Right lobe of liver (tissue), 6 donors: ENCODE measurements at regions not wholly inside any gene's neighbourhood (a gene's known extent, or its start where the extent isn't known, plus 50 kb on each side); places are given as distances from the start of the nearest gene placed in this dataset.

Experiments
- ATAC-seq, 4 donors: fragments of 200-7000 bp; cut with Tn5 transposase; one replicate each; pipeline ENCODE4 v1.9.1; 2020; ENCODE audit warnings: mild to moderate bottlenecking in 4 of 4, moderate library complexity in 4 of 4
- DNase-seq, 3 donors: peaks; one replicate each; pipeline ENCODE4 v3.0.0-alpha.2; 2020
- H3K27ac ChIP-seq, 3 donors: fragments of 200-600 bp; one replicate each; pipeline ENCODE4 v1.8.0; 2022
- H3K27me3 ChIP-seq, 2 donors: fragments of 200-600 bp; one replicate each; pipeline ENCODE4 v1.8.0; 2022
- H3K36me3 ChIP-seq, 4 donors: fragments of 200-600 bp; sonication (generic) in 1 of 4; one replicate each; pipeline versions ENCODE4 v1.5.1 to v1.8.0; 2017 to 2022; ENCODE audit warnings: control low read depth in 1 of 4
- H3K4me1 ChIP-seq, 4 donors: fragments of 200-600 bp; sonication (generic) in 1 of 4; one replicate each; pipeline versions ENCODE4 v1.5.1 to v1.8.0; 2017 to 2022; ENCODE audit warnings: control low read depth in 1 of 4
- H3K4me3 ChIP-seq, 3 donors: fragments of 200-600 bp; one replicate each; pipeline ENCODE4 v1.8.0; 2022
- H3K9me3 ChIP-seq, 4 donors: fragments of 200-600 bp; sonication (generic) in 1 of 4; one replicate each; pipeline versions ENCODE4 v1.5.1 to v1.8.0; 2017 to 2022; ENCODE audit warnings: control low read depth in 1 of 4
- CTCF ChIP-seq, 4 donors: fragments of 200-600 bp in 3 of 4; fragments of 450-650 bp in 1 of 4; IDR thresholded peaks; one replicate each; pipeline versions ENCODE4 v1.5.1 to v1.8.0; 2016 to 2022; ENCODE audit warnings: antibody characterized with exemption in 4 of 4, mild to moderate bottlenecking in 2 of 4
- POLR2A ChIP-seq: fragments of 450-650 bp; IDR thresholded peaks from one replicate; pipeline ENCODE4 v1.6.1; 2017; ENCODE audit warnings: antibody characterized with exemption, mild to moderate bottlenecking
- WGBS: methylation state at CpG from one replicate; pipeline ENCODE4 v1.1.6; 2018; ENCODE audit warnings: low coverage, low lambda C conversion rate; ENCODE audit not compliant: insufficient coverage; ENCODE audit errors: missing lambda C conversion rate; 5-methylcytosine and 5-hydroxymethylcytosine counted together
- intact Hi-C, 2 donors: fragments of 100-400 bp; cut with DNase I; formaldehyde crosslinking; loops; one replicate each; pipeline versions ENCODE4 v1.11.2 to v1.14.1; 2022
- donor health status: DM: no; HTN: yes; CAD: no.
- donor health status: DM: no; HTN: no; CAD: no.
- donor health status: DM: no; HTN: no; CAD: no.
- donor health status: DM: no; HTN: yes; CAD: no.
- donor health status: DM: no; HTN: yes; CAD: no.

GRCh38 chrY:8594657-8595056, 742.6 kb upstream of the TSPY4 start:
- TF ChIP-seq CTCF (IDR thresholded peaks at IDR 0.05): no peak
- TF ChIP-seq POLR2A: no peak
- H3K27me3 ChIP-seq: no peaks in the 10 kb centered on the region
- no peaks in the 10 kb centered on the region for H3K36me3 ChIP-seq
- no peak overlapping the region for H3K27ac ChIP-seq
- no peak for ATAC-seq
- H3K9me3 ChIP-seq: no peaks in the 10 kb centered on the region
- no peak overlapping the region for H3K4me3 ChIP-seq
- DNase-seq: no peak
- no peaks in the 10 kb centered on the region for H3K4me1 ChIP-seq
- intact Hi-C loops: no loop called here
- whole genome bisulfite sequencing: no CpG with 5 or more reads among the region's 3 CpGs

GRCh38 chrY:8599141-8599540, 738.1 kb upstream of the TSPY4 start:
- TF ChIP-seq POLR2A (no peak), CTCF (IDR thresholded peaks at IDR 0.05) (no peak)

GRCh38 chrY:8610620-8611019, 726.6 kb upstream of the TSPY4 start:
- Histone ChIP-seq H3K36me3 (no peaks in the 10 kb centered on the region), H3K9me3 (no peaks in the 10 kb centered on the region), H3K4me3 (no peak overlapping the region), H3K27ac (no peak overlapping the region), H3K27me3 (no peaks in the 10 kb centered on the region), H3K4me1 (no peaks in the 10 kb centered on the region)
- no peak for TF ChIP-seq POLR2A
- TF ChIP-seq CTCF (IDR thresholded peaks at IDR 0.05): no peak
- WGBS: no CpG with 5 or more reads among the region's 1 CpG
- no peak for ATAC-seq
- DNase-seq: no peak
- intact Hi-C loops: no loop called here

More at GRCh38 chrY:8599141-8599540, 738.1 kb upstream of the TSPY4 start:
- DNase-seq: no peak
- Histone ChIP-seq H3K36me3 (no peaks in the 10 kb centered on the region), H3K4me3 (no peak overlapping the region), H3K4me1 (no peaks in the 10 kb centered on the region), H3K27ac (no peak overlapping the region), H3K27me3 (no peaks in the 10 kb centered on the region), H3K9me3 (no peaks in the 10 kb centered on the region)
- ATAC-seq: no peak
- no CpG with 5 or more reads among the region's 4 CpGs for whole genome bisulfite sequencing
- intact Hi-C loops: no loop called here

GRCh38 chrY:8611815-8612214, 725.4 kb upstream of the TSPY4 start:
- Histone ChIP-seq H3K9me3 (no peaks in the 10 kb centered on the region), H3K27ac (no peak overlapping the region), H3K27me3 (no peaks in the 10 kb centered on the region), H3K4me1 (no peaks in the 10 kb centered on the region), H3K4me3 (no peak overlapping the region), H3K36me3 (no peaks in the 10 kb centered on the region)
- DNase-seq (no peak), ATAC-seq (peak in 1 of 4 donors; percentile 50)
- WGBS: no CpG with 5 or more reads among the region's 3 CpGs
- intact Hi-C loops: no loop called here
- no peak for TF ChIP-seq POLR2A
- no peak for TF ChIP-seq CTCF (IDR thresholded peaks at IDR 0.05)

- DNase-seq (no peak), ATAC-seq (no peak)
- intact Hi-C loops: no loop called here
- H3K27me3 ChIP-seq: no peaks in the 10 kb centered on the region
- no peak overlapping the region for H3K4me3 ChIP-seq
- no CpG with 5 or more reads among the region's 4 CpGs for WGBS
- no peak overlapping the region for H3K27ac ChIP-seq
- TF ChIP-seq CTCF (IDR thresholded peaks at IDR 0.05): no peak
- TF ChIP-seq POLR2A: no peak
- no peaks in the 10 kb centered on the region for H3K4me1 ChIP-seq
- no peaks in the 10 kb centered on the region for H3K36me3 ChIP-seq
- no peaks in the 10 kb centered on the region for H3K9me3 ChIP-seq
These were observed 719.0 kb upstream of the TSPY4 start for GRCh38 chrY:8618302-8618701.
